Astrocyte of the spinal cord (primary cell): ENCODE measurements at regions not wholly inside any gene's neighbourhood (a gene's known extent, or its start where the extent isn't known, plus 50 kb on each side); places are given as distances from the start of the nearest gene placed in this dataset.

Source experiments
- DNase-seq: peaks from one replicate; pipeline ENCODE4 v3.0.0; 2011; ENCODE audit warnings: low read depth, low spot score
- H3K4me3 ChIP-seq: 2 replicates; pipeline ENCODE4 v1.5.1; 2011; ENCODE audit warnings: low read depth, mild to moderate bottlenecking, low read length, moderate library complexity
- in situ Hi-C: cut with HindIII; loops from 2 replicates; pipeline ENCODE4 v1.10.0; 2017; ENCODE audit warnings: low sequenced_read_pairs
- TF ChIP-seq, protein P1 (sequence below): IDR thresholded peaks from 2 replicates; pipeline ENCODE4 v1.5.1; 2012; ENCODE audit warnings: low read depth, mild to moderate bottlenecking, low read length, inconsistent platforms

DNA sequence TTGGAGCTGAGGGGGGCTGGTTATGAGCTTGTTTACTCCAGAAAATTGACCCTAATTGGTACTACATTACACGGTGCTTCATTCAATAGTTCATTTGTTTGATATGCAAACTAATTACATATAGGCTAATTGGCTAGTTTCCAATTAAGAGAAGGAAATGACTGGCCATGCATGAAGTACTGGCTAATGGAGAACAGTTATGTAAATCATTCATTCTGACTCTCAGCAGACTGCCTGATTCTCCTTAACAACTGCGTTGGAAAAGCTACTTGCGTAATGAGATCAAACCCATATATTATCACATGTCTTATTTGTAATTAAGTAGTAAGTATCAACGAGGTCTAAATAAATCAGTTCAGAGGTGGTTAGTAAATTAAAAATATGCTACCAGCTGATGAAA is 81.8 kb upstream of the CTTNBP2 start:
- no peak for DNase-seq
- no peak overlapping the region for H3K4me3 ChIP-seq
- TF ChIP-seq, protein P1, sequence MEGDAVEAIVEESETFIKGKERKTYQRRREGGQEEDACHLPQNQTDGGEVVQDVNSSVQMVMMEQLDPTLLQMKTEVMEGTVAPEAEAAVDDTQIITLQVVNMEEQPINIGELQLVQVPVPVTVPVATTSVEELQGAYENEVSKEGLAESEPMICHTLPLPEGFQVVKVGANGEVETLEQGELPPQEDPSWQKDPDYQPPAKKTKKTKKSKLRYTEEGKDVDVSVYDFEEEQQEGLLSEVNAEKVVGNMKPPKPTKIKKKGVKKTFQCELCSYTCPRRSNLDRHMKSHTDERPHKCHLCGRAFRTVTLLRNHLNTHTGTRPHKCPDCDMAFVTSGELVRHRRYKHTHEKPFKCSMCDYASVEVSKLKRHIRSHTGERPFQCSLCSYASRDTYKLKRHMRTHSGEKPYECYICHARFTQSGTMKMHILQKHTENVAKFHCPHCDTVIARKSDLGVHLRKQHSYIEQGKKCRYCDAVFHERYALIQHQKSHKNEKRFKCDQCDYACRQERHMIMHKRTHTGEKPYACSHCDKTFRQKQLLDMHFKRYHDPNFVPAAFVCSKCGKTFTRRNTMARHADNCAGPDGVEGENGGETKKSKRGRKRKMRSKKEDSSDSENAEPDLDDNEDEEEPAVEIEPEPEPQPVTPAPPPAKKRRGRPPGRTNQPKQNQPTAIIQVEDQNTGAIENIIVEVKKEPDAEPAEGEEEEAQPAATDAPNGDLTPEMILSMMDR, result no peak
- in situ Hi-C loops, result no loop called here

DNA sequence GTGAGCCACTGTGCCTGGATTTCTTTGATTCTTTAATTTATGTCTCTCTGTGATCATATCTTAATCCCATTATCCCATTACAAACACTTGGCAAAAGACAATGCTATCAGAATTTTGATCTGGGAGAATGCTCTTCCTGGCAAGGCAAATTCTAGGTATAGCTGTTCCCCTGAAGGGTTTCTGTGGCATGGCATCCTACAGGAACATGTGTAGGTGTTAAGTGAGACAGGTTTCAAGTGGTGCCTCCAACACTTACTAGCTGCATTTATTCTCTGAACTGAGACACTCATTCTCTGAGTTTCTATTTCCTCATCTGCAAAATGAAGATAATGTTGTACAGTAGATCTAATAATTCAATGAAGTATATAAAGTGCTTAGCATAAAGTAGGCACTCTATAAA is 87.1 kb upstream of the CTTNBP2 start:
- in situ Hi-C loops, result no loop called here
- TF ChIP-seq, protein P1, result no peak
- DNase-seq, result no peak

DNA sequence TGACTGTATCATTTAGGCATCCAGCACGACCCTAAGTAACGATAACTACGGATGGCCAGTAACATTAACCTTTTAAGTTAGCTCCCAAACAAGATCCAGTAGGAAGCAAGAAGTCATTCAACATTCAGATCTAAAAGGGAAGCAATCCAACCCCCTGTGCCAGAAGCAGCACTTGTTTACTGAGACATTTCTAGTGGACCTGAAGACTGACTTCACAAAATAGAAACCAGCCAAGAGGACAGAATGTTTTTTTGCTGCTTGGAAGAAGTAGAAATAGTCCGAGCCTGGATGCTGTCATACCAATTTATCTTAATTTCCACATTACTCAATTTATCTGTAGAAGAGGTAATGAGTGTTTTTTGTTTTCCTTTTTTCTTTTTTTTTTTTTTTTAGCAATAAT is 88.0 kb upstream of the CTTNBP2 start:
- no peak for DNase-seq
- TF ChIP-seq, protein P1, result no peak
- no peak overlapping the region for H3K4me3 ChIP-seq
- in situ Hi-C loops, result no loop called here

More for the DNA sequence above, 87.1 kb upstream of the CTTNBP2 start:
- H3K4me3 ChIP-seq, result no peak overlapping the region

DNA sequence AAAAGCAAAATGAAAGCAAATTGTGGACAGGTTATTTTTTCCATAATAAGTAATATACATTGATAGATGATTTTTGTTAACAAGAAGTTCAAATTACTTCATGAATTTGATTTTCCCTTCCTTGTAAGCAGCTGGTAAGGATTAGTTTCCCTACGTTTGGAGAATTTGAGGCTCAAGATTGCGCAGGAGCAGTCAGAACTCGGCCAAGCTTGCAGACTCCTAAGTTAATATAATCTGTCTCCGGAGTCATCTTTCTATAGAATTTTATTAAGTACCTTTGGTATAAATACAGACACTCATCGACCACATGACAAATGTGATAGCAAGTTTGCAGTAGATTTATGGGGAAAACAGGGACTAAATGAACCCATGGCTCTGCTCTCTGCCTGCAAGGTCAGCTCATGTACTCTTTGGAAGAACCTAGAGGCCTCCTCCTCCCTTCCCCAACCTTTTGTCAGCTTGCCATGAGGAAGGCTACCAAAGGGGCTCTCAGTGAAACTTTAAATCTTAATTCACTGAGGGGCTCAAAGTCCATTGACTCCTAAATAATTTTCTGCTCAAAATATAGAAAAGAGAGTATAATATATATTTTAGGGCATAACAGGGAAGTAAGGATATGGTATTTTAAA is 89.2 kb upstream of the CTTNBP2 start:
- no peak for DNase-seq
- H3K4me3 ChIP-seq, result no peak overlapping the region
- TF ChIP-seq, protein P1, result no peak
- in situ Hi-C loops, result no loop called here

DNA sequence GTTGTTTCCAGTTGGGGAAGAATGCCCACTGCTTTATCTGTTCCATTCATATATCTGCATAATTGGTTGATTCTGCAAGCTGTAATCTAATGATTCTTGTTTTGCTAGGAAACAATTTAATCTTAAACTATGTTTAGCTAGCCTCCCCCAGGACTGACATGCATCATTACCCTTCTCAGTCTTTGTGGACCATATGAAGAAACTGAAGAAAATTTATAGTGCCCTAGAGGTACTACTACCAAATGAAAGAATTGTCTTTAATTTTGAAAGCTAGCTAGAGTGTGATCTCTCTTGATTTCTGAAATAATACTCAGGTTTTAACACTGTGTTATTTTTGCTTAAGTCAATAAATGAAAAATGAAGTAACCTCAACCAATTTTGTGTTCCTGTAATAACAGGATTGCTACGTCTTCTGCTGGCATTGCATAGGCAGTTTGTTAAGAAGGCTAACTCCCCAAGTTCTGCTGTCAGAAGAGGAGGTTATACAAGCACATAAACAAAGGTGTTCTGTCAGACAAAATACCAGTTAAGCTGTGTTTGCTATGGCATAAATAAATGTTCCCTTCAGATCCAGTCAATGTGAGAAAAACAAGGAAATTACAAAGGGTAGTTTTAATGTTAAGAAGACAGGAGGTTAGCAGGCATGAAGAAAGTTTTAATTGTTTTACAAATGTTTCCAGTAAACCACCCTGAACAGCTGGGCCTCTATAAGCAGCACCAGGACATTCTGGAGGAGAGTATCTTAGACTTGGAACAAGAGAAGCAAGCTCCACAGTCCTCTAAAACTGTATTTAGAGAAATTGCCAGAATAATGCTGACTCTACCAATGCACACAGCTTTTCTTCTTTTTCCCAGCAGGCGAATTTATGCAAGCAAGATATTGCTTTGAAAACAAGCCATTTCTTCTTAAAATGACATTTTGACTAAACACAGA is 90.3 kb upstream of the CTTNBP2 start:
- no peak for DNase-seq
- in situ Hi-C loops, result no loop called here
- TF ChIP-seq, protein P1, result no peak
- H3K4me3 ChIP-seq, result no peak overlapping the region

DNA sequence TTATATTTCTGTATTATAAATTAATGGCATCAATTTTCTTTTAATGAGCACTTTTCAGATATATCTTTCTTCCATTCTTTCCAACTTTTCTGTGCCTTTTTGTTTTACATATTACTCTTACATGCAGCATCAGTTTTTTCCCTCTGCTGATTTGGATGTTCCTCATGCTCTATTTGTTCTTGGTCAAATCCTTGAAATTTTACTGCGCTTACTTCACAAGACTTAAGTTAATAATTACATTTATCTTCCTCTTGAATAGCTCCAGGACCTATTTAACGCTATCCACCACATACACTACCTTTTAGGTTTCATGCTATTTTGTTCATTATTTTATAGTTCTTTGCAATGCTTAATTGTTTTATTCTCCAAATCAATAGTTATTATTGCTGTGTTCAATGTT is 97.6 kb upstream of the CTTNBP2 start:
- in situ Hi-C loops, result no loop called here
- TF ChIP-seq, protein P1, result no peak
- no peak overlapping the region for H3K4me3 ChIP-seq
- DNase-seq, result no peak
